H1 (cell line): ENCODE measurements at regions not wholly inside any gene's neighbourhood (a gene's known extent, or its start where the extent isn't known, plus 50 kb on each side); places are given as distances from the start of the nearest gene placed in this dataset.

Experiments used
- CTCF ChIA-PET: fragments of 300-600 bp; sonication (Branson Sonifier 250); formaldehyde crosslinking; loops from one replicate; lab custom pipeline; 2021; ENCODE audit not compliant: partially characterized antibody; lab: Charles Lee
- POLR2A ChIA-PET: fragments of 300-600 bp; sonication (Branson Sonifier 250); formaldehyde crosslinking; loops from one replicate; lab custom pipeline; 2021; ENCODE audit warnings: inconsistent platforms; ENCODE audit not compliant: partially characterized antibody; lab: Charles Lee
- DNase-seq, 2 experiments: peaks; one replicate each; pipeline versions ENCODE4 v3.0.0 to v3.0.0-alpha.2; 2010 to 2022; ENCODE audit warnings: low spot score in 2 of 2, low read depth in 1 of 2, mixed read lengths in 1 of 2
- FAIRE-seq: peaks from 2 replicates; lab custom pipeline; 2011; peaks lifted over from hg19 to GRCh38; lab: Jason Lieb, UNC
- H2AFZ ChIP-seq: 2 replicates; pipeline ENCODE4 v1.8.1; 2012; ENCODE audit warnings: low read length, inconsistent platforms
- H2AK5ac ChIP-seq: 2 replicates; pipeline ENCODE4 v1.6.1; 2013; ENCODE audit warnings: low read depth, low read length
- H2BK120ac ChIP-seq: replicated peaks from 2 replicates; pipeline ENCODE3; 2013; ENCODE audit warnings: low read depth, low read length, inconsistent platforms
- H2BK12ac ChIP-seq: 2 replicates; pipeline ENCODE4 v1.6.1; 2013; ENCODE audit warnings: low read depth, low read length
- H2BK15ac ChIP-seq: 2 replicates; pipeline ENCODE4 v1.6.1; 2013; ENCODE audit warnings: low read length
- H2BK20ac ChIP-seq: 2 replicates; pipeline ENCODE4 v1.6.1; 2013; ENCODE audit warnings: low read length
- H2BK5ac ChIP-seq: 2 replicates; pipeline ENCODE4 v1.6.1; 2013; ENCODE audit warnings: low read depth, low read length
- H3K14ac ChIP-seq: 2 replicates; pipeline ENCODE4 v1.6.1; 2013; ENCODE audit warnings: inconsistent platforms; ENCODE audit not compliant: insufficient read length
- H3K18ac ChIP-seq: 2 replicates; pipeline ENCODE4 v1.6.1; 2013; ENCODE audit warnings: low read length; ENCODE audit errors: extremely low read depth
- H3K23ac ChIP-seq: 2 replicates; pipeline ENCODE4 v1.6.1; 2013; ENCODE audit warnings: inconsistent platforms; ENCODE audit not compliant: insufficient read length
- H3K23me2 ChIP-seq: 2 replicates; pipeline ENCODE4 v1.6.1; 2013; ENCODE audit warnings: low read depth, low read length
- H3K27ac ChIP-seq: 2 replicates; pipeline ENCODE4 v1.6.1; 2011; ENCODE audit warnings: low read depth, low read length, inconsistent platforms
- H3K27me3 ChIP-seq, 4 experiments: replicated peaks in 1 of 4; 1 replicate in 1 of 4; 2 replicates in 3 of 4; pipeline versions ENCODE4 v1.6.1 to v1.8.1; 2011 to 2013; ENCODE audit warnings: low read length in 3 of 4, mild to moderate bottlenecking in 3 of 4, inconsistent platforms in 2 of 4, mixed read lengths in 2 of 4, moderate library complexity in 1 of 4; ENCODE audit not compliant: control insufficient read depth in 3 of 4, insufficient read depth in 3 of 4; ENCODE audit errors: extremely low read depth in 1 of 4
- H3K36me3 ChIP-seq, 4 experiments: 2 replicates each; pipeline versions ENCODE4 v1.6.1 to v1.8.1; 2011 to 2013; ENCODE audit warnings: mild to moderate bottlenecking in 4 of 4, low read length in 3 of 4, moderate library complexity in 2 of 4, control low read depth in 1 of 4, inconsistent platforms in 1 of 4; ENCODE audit not compliant: insufficient read depth in 4 of 4, control insufficient read depth in 2 of 4
- H3K4ac ChIP-seq: replicated peaks from 2 replicates; pipeline ENCODE3; 2013; ENCODE audit warnings: low read length, low read depth, mixed read lengths, inconsistent platforms; ENCODE audit not compliant: insufficient read length
- H3K4me1 ChIP-seq, 4 experiments: replicated peaks in 1 of 4; 1 replicate in 1 of 4; 2 replicates in 3 of 4; pipeline versions ENCODE4 v1.6.1 to v1.8.1; 2011 to 2013; ENCODE audit warnings: low read length in 3 of 4, inconsistent platforms in 2 of 4, mixed read lengths in 1 of 4; ENCODE audit not compliant: insufficient read depth in 4 of 4, control insufficient read depth in 3 of 4
- H3K4me2 ChIP-seq, 2 experiments: 2 replicates each; pipeline versions ENCODE4 v1.6.1 to v1.8.1; 2011 to 2013; ENCODE audit warnings: low read depth in 2 of 2, low read length in 2 of 2, control low read depth in 1 of 2, inconsistent platforms in 1 of 2, mild to moderate bottlenecking in 1 of 2; ENCODE audit not compliant: insufficient read depth in 1 of 2
- H3K4me3 ChIP-seq, 4 experiments: fragments of 200-600, 300-600 bp in 1 of 4; sonication (generic), shearing (Covaris generic), sonication (Bioruptor Twin) in 1 of 4; 2 replicates each; pipeline versions ENCODE4 v1.5.1 to v1.8.1; 2011 to 2016; ENCODE audit warnings: low read length in 4 of 4, low read depth in 3 of 4, control low read depth in 2 of 4, inconsistent platforms in 2 of 4, mild to moderate bottlenecking in 2 of 4, mixed read lengths in 1 of 4, moderate library complexity in 1 of 4; ENCODE audit not compliant: insufficient read depth in 2 of 4; ENCODE audit errors: extremely low read depth in 1 of 4
- H3K56ac ChIP-seq: replicated peaks from 2 replicates; pipeline ENCODE3; 2013; ENCODE audit warnings: low read depth, mild to moderate bottlenecking, mixed read lengths, low read length, inconsistent platforms; ENCODE audit not compliant: insufficient read length
- H3K79me1 ChIP-seq: 2 replicates; pipeline ENCODE4 v1.6.1; 2013; ENCODE audit warnings: low read depth, low read length, control low read depth
- H3K79me2 ChIP-seq, 2 experiments: 2 replicates each; pipeline versions ENCODE4 v1.6.1 to v1.8.1; 2012 to 2013; ENCODE audit warnings: low read length in 2 of 2, mild to moderate bottlenecking in 2 of 2, inconsistent platforms in 1 of 2; ENCODE audit not compliant: insufficient read depth in 2 of 2, control insufficient read depth in 1 of 2
- H3K9ac ChIP-seq, 4 experiments: replicated peaks in 1 of 4; 1 replicate in 1 of 4; 2 replicates in 3 of 4; pipeline versions ENCODE4 v1.6.1 to v1.8.1; 2011 to 2013; ENCODE audit warnings: low read depth in 3 of 4, low read length in 3 of 4, control low read depth in 2 of 4, mild to moderate bottlenecking in 2 of 4, moderate library complexity in 2 of 4, inconsistent platforms in 1 of 4; ENCODE audit errors: extremely low read depth in 1 of 4
- H3K9me3 ChIP-seq, 2 experiments: 2 replicates each; pipeline versions ENCODE4 v1.6.1 to v1.8.1; 2012 to 2013; ENCODE audit warnings: mild to moderate bottlenecking in 2 of 2, moderate library complexity in 2 of 2, control low read depth in 1 of 2, inconsistent platforms in 1 of 2, low read depth in 1 of 2, low read length in 1 of 2, mixed read lengths in 1 of 2; ENCODE audit not compliant: insufficient read depth in 2 of 2
- H4K20me1 ChIP-seq, 2 experiments: replicated peaks in 1 of 2; 2 replicates each; pipeline versions ENCODE3 to v1.8.1; 2011 to 2013; ENCODE audit warnings: inconsistent platforms in 2 of 2, low read length in 2 of 2, mild to moderate bottlenecking in 1 of 2; ENCODE audit not compliant: insufficient read depth in 2 of 2, control insufficient read depth in 1 of 2
- H4K5ac ChIP-seq: 2 replicates; pipeline ENCODE4 v1.6.1; 2013; ENCODE audit warnings: low read length, low read depth, mixed read lengths, inconsistent platforms; ENCODE audit not compliant: insufficient read length
- H4K8ac ChIP-seq: 2 replicates; pipeline ENCODE4 v1.8.0; 2013; ENCODE audit warnings: mild to moderate bottlenecking, moderate library complexity, low read length, inconsistent platforms; ENCODE audit not compliant: insufficient read depth; ENCODE audit errors: extremely low read depth
- H4K91ac ChIP-seq: replicated peaks from 2 replicates; pipeline ENCODE3; 2013; ENCODE audit warnings: low read length, mixed read lengths, inconsistent platforms; ENCODE audit not compliant: insufficient read length
- CHD2 ChIP-seq: IDR thresholded peaks from 2 replicates; pipeline ENCODE4 v1.6.1; 2012; ENCODE audit warnings: low read length, improper control_type of control experiment
- NANOG ChIP-seq: IDR thresholded peaks from 2 replicates; pipeline ENCODE4 v1.6.1; 2011; ENCODE audit warnings: low read length, low read depth, mild to moderate bottlenecking, inconsistent platforms; ENCODE audit not compliant: insufficient read depth, poor library complexity, severe bottlenecking
- USF2 ChIP-seq: IDR thresholded peaks from 2 replicates; pipeline ENCODE4 v1.6.1; 2011; ENCODE audit warnings: low read length, improper control_type of control experiment

- Histone ChIP-seq H2BK12ac (no peak overlapping the region), H2AK5ac (no peak overlapping the region), H2BK20ac (no peak overlapping the region), H3K36me3 (no peaks in the 10 kb centered on the region), H2BK5ac (no peak overlapping the region), H3K56ac (no peak overlapping the region), H4K91ac (no peak overlapping the region), H3K9me3 (no peaks in the 10 kb centered on the region; a peak in 1 of 4 replicates), H3K27me3 (no peaks in the 10 kb centered on the region), H3K79me2 (no peaks in the 10 kb centered on the region), H3K23ac (no peak overlapping the region), H3K4me1 (no peaks in the 10 kb centered on the region), H3K4ac (no peak overlapping the region), H3K14ac (no peak overlapping the region), H3K23me2 (no peaks in the 10 kb centered on the region), H3K4me2 (no peak overlapping the region), H2BK15ac (no peak overlapping the region), H4K5ac (no peak overlapping the region), H2AFZ (no peak overlapping the region)
- no peak for FAIRE-seq
- DNase-seq, result no peak
- CTCF ChIA-PET, result no interaction called here
- TF ChIP-seq NANOG (no peak), USF2 (no peak), CHD2 (no peak)
- TF ChIP-seq, all 59 proteins: peak for 0
- Histone ChIP-seq H4K20me1 (no peaks in the 10 kb centered on the region), H3K4me3 (no peak overlapping the region), H3K9ac (no peak overlapping the region), H4K8ac (no peak overlapping the region), H3K18ac (no peak overlapping the region), H3K27ac (no peak overlapping the region), H2BK120ac (no peak overlapping the region), H3K79me1 (no peaks in the 10 kb centered on the region)
- POLR2A ChIA-PET, result no interaction called here
These were observed 355.9 kb upstream of the RAG2 start for GRCh38 chr11:36953976-36954375.
